SK-N-SH (cell line): ENCODE measurements at regions not wholly inside any gene's neighbourhood (a gene's known extent, or its start where the extent isn't known, plus 50 kb on each side); places are given as distances from the start of the nearest gene placed in this dataset.

Source experiments
- CTCF ChIA-PET: fragments of 300-600, 350-600 bp; formaldehyde crosslinking; extraction: SDS; loops from one replicate; lab custom pipeline; 2021; lab: Yijun Ruan, JAX
- POLR2A ChIA-PET: fragments of 350-600 bp; sonication (Branson Sonifier 250); formaldehyde crosslinking; extraction: SDS; loops from one replicate; lab custom pipeline; 2020; ENCODE audit warnings: antibody characterized with exemption, inconsistent platforms; lab: Yijun Ruan, JAX
- DNase-seq: peaks from one replicate; pipeline ENCODE4 v3.0.0; 2012
- H2AFZ ChIP-seq: fragments of 200-600 bp; sonication (generic); 2 replicates; pipeline ENCODE4 v1.8.1; 2016; ENCODE audit warnings: antibody characterized with exemption, mild to moderate bottlenecking, low read depth
- H3F3A ChIP-seq: fragments of 200-600 bp; sonication (generic); replicated peaks from 2 replicates; pipeline ENCODE3; 2016; ENCODE audit warnings: antibody characterized with exemption, mild to moderate bottlenecking; ENCODE audit not compliant: insufficient read depth
- H3K27ac ChIP-seq, 2 experiments: fragments of 200-500 bp in 1 of 2; fragments of 200-600 bp in 1 of 2; sonication (Bioruptor generic) in 1 of 2; sonication (generic), shearing (Covaris generic) in 1 of 2; 2 replicates each; pipeline versions ENCODE4 v1.5.1 to v1.6.1; 2014 to 2016; ENCODE audit warnings: low read depth in 2 of 2, inconsistent platforms in 1 of 2, low read length in 1 of 2, mild to moderate bottlenecking in 1 of 2, mixed read lengths in 1 of 2
- H3K27me3 ChIP-seq: fragments of 200-600 bp; sonication (generic), shearing (Covaris generic); 2 replicates; pipeline ENCODE4 v1.6.1; 2016; ENCODE audit warnings: mixed run types; ENCODE audit not compliant: insufficient read depth
- H3K36me3 ChIP-seq, 2 experiments: fragments of 200-500 bp in 1 of 2; fragments of 200-600 bp in 1 of 2; sonication (Bioruptor generic) in 1 of 2; sonication (generic) in 1 of 2; replicated peaks in 1 of 2; 2 replicates each; pipeline versions ENCODE3 to v1.5.1; 2014 to 2016; ENCODE audit warnings: low read length in 1 of 2, mild to moderate bottlenecking in 1 of 2; ENCODE audit not compliant: insufficient read depth in 2 of 2, control insufficient read depth in 1 of 2
- H3K4me1 ChIP-seq, 2 experiments: fragments of 200-500 bp in 1 of 2; fragments of 200-600 bp in 1 of 2; sonication (Bioruptor generic) in 1 of 2; sonication (generic), shearing (Covaris generic) in 1 of 2; 2 replicates each; pipeline versions ENCODE4 v1.5.1 to v1.6.1; 2014 to 2016; ENCODE audit warnings: low read depth in 1 of 2, low read length in 1 of 2, mixed run types in 1 of 2; ENCODE audit not compliant: insufficient read depth in 2 of 2, control insufficient read depth in 1 of 2
- H3K4me2 ChIP-seq: fragments of 200-600 bp; sonication (generic), shearing (Covaris generic); 2 replicates; pipeline ENCODE4 v1.6.1; 2017; ENCODE audit warnings: mixed run types
- H3K4me3 ChIP-seq, 2 experiments: fragments of 200-500 bp in 1 of 2; fragments of 200-600 bp in 1 of 2; sonication (Bioruptor generic) in 1 of 2; sonication (generic), shearing (Covaris generic) in 1 of 2; 2 replicates each; pipeline versions ENCODE4 v1.5.1 to v1.8.1; 2014 to 2016; ENCODE audit warnings: low read depth in 2 of 2, inconsistent platforms in 1 of 2, low read length in 1 of 2, mild to moderate bottlenecking in 1 of 2, mixed read lengths in 1 of 2, moderate library complexity in 1 of 2
- H3K79me2 ChIP-seq: fragments of 200-600 bp; sonication (generic); 2 replicates; pipeline ENCODE4 v1.8.1; 2017; ENCODE audit warnings: mild to moderate bottlenecking; ENCODE audit not compliant: insufficient read depth
- H3K9ac ChIP-seq: fragments of 200-600 bp; sonication (generic); 2 replicates; pipeline ENCODE4 v1.6.1; 2017; ENCODE audit warnings: mixed run types
- H3K9me2 ChIP-seq: fragments of 200-600 bp; sonication (generic); 2 replicates; pipeline ENCODE4 v1.6.1; 2017; ENCODE audit warnings: mixed run types
- H3K9me3 ChIP-seq: fragments of 200-600 bp; sonication (generic); 2 replicates; pipeline ENCODE4 v1.6.1; 2017; ENCODE audit warnings: mixed run types, mild to moderate bottlenecking, moderate library complexity
- H4K20me1 ChIP-seq: fragments of 200-600 bp; sonication (generic); 2 replicates; pipeline ENCODE4 v1.6.1; 2017; ENCODE audit warnings: mild to moderate bottlenecking, mixed run types; ENCODE audit not compliant: insufficient read depth
- ELF1 ChIP-seq: IDR thresholded peaks from 2 replicates; pipeline ENCODE4 v1.4.0; 2012
- FOXJ3 ChIP-seq: sonication (generic); formaldehyde crosslinking; IDR thresholded peaks from 2 replicates; pipeline ENCODE4 v1.5.1; 2020; ENCODE audit warnings: mild to moderate bottlenecking, missing genetic modification reagents
- NFIC ChIP-seq: IDR thresholded peaks from 2 replicates; pipeline ENCODE4 v1.4.0; 2012; ENCODE audit warnings: borderline replicate concordance
- RXRA ChIP-seq: IDR thresholded peaks from 2 replicates; pipeline ENCODE4 v1.4.0; 2012; ENCODE audit warnings: low read depth, mild to moderate bottlenecking, borderline replicate concordance
- WGBS: methylation state at CpG from one replicate; pipeline ENCODE4 v1.1.6; 2017; ENCODE audit warnings: low lambda C conversion rate; 5-methylcytosine and 5-hydroxymethylcytosine counted together
- TF ChIP-seq, protein P1 (sequence below): IDR thresholded peaks from 2 replicates; pipeline ENCODE4 v1.4.0; 2012; ENCODE audit warnings: low read depth, borderline replicate concordance
- TF ChIP-seq, protein P2 (sequence below): IDR thresholded peaks from 2 replicates; pipeline ENCODE4 v1.4.0; 2012; ENCODE audit warnings: low read depth, borderline replicate concordance
- TF ChIP-seq, protein P3 (sequence below): fragments of 150-350 bp; IDR thresholded peaks from 2 replicates; pipeline ENCODE4 v1.6.1; 2017; ENCODE audit warnings: antibody characterized with exemption, low read length, low read depth, borderline replicate concordance
- TF ChIP-seq, protein P4 (sequence below): IDR thresholded peaks from 2 replicates; pipeline ENCODE4 v1.6.1; 2012; ENCODE audit warnings: mild to moderate bottlenecking, low read depth, low read length, moderate library complexity
- TF ChIP-seq, protein P5 (sequence below): fragments of 200-600 bp; sonication (generic); IDR thresholded peaks from 2 replicates; pipeline ENCODE4 v1.6.1; 2017; ENCODE audit warnings: antibody characterized with exemption, mild to moderate bottlenecking, moderate library complexity

DNA sequence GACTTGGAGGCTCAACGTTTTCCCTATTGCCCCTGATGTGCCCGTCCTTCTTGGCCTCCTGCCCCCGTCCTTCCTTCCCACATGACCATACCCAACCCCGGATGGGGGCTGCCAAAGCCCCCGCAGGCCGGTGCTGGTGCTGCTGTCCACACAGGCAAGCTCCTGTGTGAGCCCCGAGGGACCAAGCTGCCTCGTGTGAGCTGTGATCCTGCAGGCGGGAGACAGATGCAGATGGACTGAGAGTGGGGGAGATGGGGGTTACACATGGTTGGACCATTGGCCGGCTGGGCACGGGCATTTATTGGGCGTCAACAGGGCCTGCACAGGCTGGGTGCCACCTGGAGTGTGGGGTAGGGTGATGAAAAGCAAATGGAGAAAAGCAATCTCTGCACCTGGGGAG, 313.2 kb upstream of the B3GAT1 start (continued):
- TF ChIP-seq, protein P1, sequence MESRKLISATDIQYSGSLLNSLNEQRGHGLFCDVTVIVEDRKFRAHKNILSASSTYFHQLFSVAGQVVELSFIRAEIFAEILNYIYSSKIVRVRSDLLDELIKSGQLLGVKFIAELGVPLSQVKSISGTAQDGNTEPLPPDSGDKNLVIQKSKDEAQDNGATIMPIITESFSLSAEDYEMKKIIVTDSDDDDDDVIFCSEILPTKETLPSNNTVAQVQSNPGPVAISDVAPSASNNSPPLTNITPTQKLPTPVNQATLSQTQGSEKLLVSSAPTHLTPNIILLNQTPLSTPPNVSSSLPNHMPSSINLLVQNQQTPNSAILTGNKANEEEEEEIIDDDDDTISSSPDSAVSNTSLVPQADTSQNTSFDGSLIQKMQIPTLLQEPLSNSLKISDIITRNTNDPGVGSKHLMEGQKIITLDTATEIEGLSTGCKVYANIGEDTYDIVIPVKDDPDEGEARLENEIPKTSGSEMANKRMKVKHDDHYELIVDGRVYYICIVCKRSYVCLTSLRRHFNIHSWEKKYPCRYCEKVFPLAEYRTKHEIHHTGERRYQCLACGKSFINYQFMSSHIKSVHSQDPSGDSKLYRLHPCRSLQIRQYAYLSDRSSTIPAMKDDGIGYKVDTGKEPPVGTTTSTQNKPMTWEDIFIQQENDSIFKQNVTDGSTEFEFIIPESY, result no peak
- no peak for TF ChIP-seq NFIC
- TF ChIP-seq, protein P2, sequence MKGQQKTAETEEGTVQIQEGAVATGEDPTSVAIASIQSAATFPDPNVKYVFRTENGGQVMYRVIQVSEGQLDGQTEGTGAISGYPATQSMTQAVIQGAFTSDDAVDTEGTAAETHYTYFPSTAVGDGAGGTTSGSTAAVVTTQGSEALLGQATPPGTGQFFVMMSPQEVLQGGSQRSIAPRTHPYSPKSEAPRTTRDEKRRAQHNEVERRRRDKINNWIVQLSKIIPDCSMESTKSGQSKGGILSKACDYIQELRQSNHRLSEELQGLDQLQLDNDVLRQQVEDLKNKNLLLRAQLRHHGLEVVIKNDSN, result no peak

DNA sequence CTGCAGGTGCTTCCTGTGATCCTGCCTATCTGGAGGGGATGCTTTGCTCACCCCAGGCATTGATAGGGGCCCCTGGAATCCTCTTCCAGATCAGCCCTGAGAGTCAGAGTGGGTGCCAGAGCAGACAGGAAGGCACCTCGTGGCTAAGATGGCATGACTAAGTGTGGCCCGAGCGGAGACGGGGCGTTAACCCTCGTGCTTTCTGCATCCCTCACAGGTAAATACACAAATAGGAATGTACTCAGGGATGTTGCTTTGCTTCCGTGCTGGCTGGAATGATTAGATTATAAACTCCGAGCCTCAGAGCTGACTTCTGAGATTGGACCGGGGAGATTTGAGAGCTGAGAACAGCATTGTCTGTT, 312.7 kb upstream of the B3GAT1 start:
- no peak overlapping the region for H2AFZ ChIP-seq
- peaks cover 0 to 7% of the 10 kb centered on the region in 2 experiments; a peak in 1 of 4 replicates for H3K4me1 ChIP-seq
- no peak overlapping the region for H3K9ac ChIP-seq
- no peaks in the 10 kb centered on the region for H3K9me3 ChIP-seq
- CTCF ChIA-PET, result no interaction called here
- TF ChIP-seq, protein P3, sequence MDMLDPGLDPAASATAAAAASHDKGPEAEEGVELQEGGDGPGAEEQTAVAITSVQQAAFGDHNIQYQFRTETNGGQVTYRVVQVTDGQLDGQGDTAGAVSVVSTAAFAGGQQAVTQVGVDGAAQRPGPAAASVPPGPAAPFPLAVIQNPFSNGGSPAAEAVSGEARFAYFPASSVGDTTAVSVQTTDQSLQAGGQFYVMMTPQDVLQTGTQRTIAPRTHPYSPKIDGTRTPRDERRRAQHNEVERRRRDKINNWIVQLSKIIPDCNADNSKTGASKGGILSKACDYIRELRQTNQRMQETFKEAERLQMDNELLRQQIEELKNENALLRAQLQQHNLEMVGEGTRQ, result no peak
- TF ChIP-seq, protein P4, sequence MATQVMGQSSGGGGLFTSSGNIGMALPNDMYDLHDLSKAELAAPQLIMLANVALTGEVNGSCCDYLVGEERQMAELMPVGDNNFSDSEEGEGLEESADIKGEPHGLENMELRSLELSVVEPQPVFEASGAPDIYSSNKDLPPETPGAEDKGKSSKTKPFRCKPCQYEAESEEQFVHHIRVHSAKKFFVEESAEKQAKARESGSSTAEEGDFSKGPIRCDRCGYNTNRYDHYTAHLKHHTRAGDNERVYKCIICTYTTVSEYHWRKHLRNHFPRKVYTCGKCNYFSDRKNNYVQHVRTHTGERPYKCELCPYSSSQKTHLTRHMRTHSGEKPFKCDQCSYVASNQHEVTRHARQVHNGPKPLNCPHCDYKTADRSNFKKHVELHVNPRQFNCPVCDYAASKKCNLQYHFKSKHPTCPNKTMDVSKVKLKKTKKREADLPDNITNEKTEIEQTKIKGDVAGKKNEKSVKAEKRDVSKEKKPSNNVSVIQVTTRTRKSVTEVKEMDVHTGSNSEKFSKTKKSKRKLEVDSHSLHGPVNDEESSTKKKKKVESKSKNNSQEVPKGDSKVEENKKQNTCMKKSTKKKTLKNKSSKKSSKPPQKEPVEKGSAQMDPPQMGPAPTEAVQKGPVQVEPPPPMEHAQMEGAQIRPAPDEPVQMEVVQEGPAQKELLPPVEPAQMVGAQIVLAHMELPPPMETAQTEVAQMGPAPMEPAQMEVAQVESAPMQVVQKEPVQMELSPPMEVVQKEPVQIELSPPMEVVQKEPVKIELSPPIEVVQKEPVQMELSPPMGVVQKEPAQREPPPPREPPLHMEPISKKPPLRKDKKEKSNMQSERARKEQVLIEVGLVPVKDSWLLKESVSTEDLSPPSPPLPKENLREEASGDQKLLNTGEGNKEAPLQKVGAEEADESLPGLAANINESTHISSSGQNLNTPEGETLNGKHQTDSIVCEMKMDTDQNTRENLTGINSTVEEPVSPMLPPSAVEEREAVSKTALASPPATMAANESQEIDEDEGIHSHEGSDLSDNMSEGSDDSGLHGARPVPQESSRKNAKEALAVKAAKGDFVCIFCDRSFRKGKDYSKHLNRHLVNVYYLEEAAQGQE, result no peak
- TF ChIP-seq ELF1 (no peak), RXRA (no peak), FOXJ3 (no peak)
- TF ChIP-seq, protein P1, result no peak
- TF ChIP-seq, protein P5, sequence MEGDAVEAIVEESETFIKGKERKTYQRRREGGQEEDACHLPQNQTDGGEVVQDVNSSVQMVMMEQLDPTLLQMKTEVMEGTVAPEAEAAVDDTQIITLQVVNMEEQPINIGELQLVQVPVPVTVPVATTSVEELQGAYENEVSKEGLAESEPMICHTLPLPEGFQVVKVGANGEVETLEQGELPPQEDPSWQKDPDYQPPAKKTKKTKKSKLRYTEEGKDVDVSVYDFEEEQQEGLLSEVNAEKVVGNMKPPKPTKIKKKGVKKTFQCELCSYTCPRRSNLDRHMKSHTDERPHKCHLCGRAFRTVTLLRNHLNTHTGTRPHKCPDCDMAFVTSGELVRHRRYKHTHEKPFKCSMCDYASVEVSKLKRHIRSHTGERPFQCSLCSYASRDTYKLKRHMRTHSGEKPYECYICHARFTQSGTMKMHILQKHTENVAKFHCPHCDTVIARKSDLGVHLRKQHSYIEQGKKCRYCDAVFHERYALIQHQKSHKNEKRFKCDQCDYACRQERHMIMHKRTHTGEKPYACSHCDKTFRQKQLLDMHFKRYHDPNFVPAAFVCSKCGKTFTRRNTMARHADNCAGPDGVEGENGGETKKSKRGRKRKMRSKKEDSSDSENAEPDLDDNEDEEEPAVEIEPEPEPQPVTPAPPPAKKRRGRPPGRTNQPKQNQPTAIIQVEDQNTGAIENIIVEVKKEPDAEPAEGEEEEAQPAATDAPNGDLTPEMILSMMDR, result no peak
- TF ChIP-seq, all 33 proteins: peak for 0
- Histone ChIP-seq H3K36me3 (no peaks in the 10 kb centered on the region), H4K20me1 (no peaks in the 10 kb centered on the region), H3K79me2 (no peaks in the 10 kb centered on the region), H3F3A (no peaks in the 10 kb centered on the region), H3K4me3 (no peak overlapping the region), H3K27me3 (no peaks in the 10 kb centered on the region), H3K9me2 (no peaks in the 10 kb centered on the region), H3K4me2 (no peak overlapping the region), H3K27ac (no peak overlapping the region)
- no peak for DNase-seq
- POLR2A ChIA-PET, result no interaction called here
- WGBS, result 54% methylated on average over 8 of the region's 9 CpGs
